CD4-positive, CD25-positive, alpha-beta regulatory T cell (primary cell): ENCODE measurements at regions not wholly inside any gene's neighbourhood (a gene's known extent, or its start where the extent isn't known, plus 50 kb on each side); places are given as distances from the start of the nearest gene placed in this dataset.

Experiments
- ATAC-seq, 2 donors: fragments of 150-1000 bp; cut with Tn5 transposase; one replicate each; pipeline ENCODE4 v1.10.0; 2021; ENCODE audit warnings: low read depth in 2 of 2, moderate number of reproducible peaks in 2 of 2, moderate library complexity in 1 of 2
- DNase-seq, 3 donors: peaks; one replicate each; pipeline versions ENCODE4 v3.0.0 to v3.0.0-alpha.2; 2012 to 2022; ENCODE audit warnings: mixed read lengths in 1 of 3
- H3K27ac ChIP-seq: one replicate; pipeline ENCODE4 v1.7.0; 2013; ENCODE audit warnings: mild to moderate bottlenecking, low read length; ENCODE audit not compliant: insufficient read depth, poor library complexity, severe bottlenecking
- H3K27me3 ChIP-seq: one replicate; pipeline ENCODE4 v1.7.0; 2013; ENCODE audit warnings: low read length; ENCODE audit not compliant: control insufficient read depth, insufficient read depth
- H3K36me3 ChIP-seq: one replicate; pipeline ENCODE4 v1.7.0; 2013; ENCODE audit warnings: mild to moderate bottlenecking, low read length, moderate library complexity; ENCODE audit not compliant: control insufficient read depth, insufficient read depth
- H3K4me1 ChIP-seq: 2 replicates; pipeline ENCODE4 v1.7.0; 2013; ENCODE audit warnings: mild to moderate bottlenecking, low read length; ENCODE audit not compliant: insufficient read depth, control insufficient read depth, poor library complexity, severe bottlenecking
- H3K4me3 ChIP-seq: one replicate; pipeline ENCODE4 v1.7.0; 2013; ENCODE audit warnings: low read depth, mild to moderate bottlenecking, low read length, moderate library complexity
- H3K9me3 ChIP-seq, 2 experiments: 1 replicate in 1 of 2; 2 replicates in 1 of 2; pipeline ENCODE4 v1.7.0; 2013; ENCODE audit warnings: low read length in 2 of 2, mild to moderate bottlenecking in 1 of 2, moderate library complexity in 1 of 2; ENCODE audit not compliant: control insufficient read depth in 2 of 2
- H3K27ac Mint-ChIP-seq, 3 donors: one replicate each; pipeline ENCODE4 v1.8.0; 2020 to 2022; ENCODE audit warnings: mild to moderate bottlenecking in 3 of 3, mixed read lengths in 3 of 3, moderate library complexity in 2 of 3
- H3K27me3 Mint-ChIP-seq: one replicate; pipeline ENCODE4 v1.8.0; 2022; ENCODE audit warnings: mild to moderate bottlenecking, mixed read lengths
- H3K36me3 Mint-ChIP-seq: one replicate; pipeline ENCODE4 v1.8.0; 2020; ENCODE audit warnings: mixed read lengths
- H3K4me1 Mint-ChIP-seq, 4 donors: one replicate each; pipeline ENCODE4 v1.8.0; 2020 to 2022; ENCODE audit warnings: mixed read lengths in 4 of 4, mild to moderate bottlenecking in 1 of 4
- H3K4me3 Mint-ChIP-seq, 4 donors: one replicate each; pipeline ENCODE4 v1.8.0; 2020 to 2022; ENCODE audit warnings: mild to moderate bottlenecking in 4 of 4, mixed read lengths in 4 of 4, moderate library complexity in 3 of 4
- H3K9me3 Mint-ChIP-seq, 7 donors: one replicate each; pipeline ENCODE4 v1.8.0; 2020 to 2022; ENCODE audit warnings: mixed read lengths in 7 of 7, mild to moderate bottlenecking in 3 of 7, moderate library complexity in 2 of 7

GRCh38 chr6:91506509-91506908 is 919.6 kb upstream of the MAP3K7 start:
- Mint-ChIP-seq H3K4me3 (no peak overlapping the region), H3K36me3 (no peaks in the 10 kb centered on the region), H3K27me3 (no peaks in the 10 kb centered on the region), H3K9me3 (peaks cover 0 to 9% (median 3%) of the 10 kb centered on the region in 7 donors), H3K4me1 (no peaks in the 10 kb centered on the region), H3K27ac (no peak overlapping the region)
- Histone ChIP-seq H3K9me3 (no peaks in the 10 kb centered on the region), H3K4me3 (no peak overlapping the region), H3K27me3 (no peaks in the 10 kb centered on the region), H3K36me3 (no peaks in the 10 kb centered on the region), H3K27ac (no peak overlapping the region), H3K4me1 (no peaks in the 10 kb centered on the region)
- ATAC-seq (no peak), DNase-seq (no peak)

- H3K27ac Mint-ChIP-seq, result no peak overlapping the region
- DNase-seq (no peak), ATAC-seq (no peak)
- Histone ChIP-seq H3K4me1 (no peaks in the 10 kb centered on the region), H3K36me3 (no peaks in the 10 kb centered on the region), H3K9me3 (no peaks in the 10 kb centered on the region), H3K27me3 (no peaks in the 10 kb centered on the region), H3K4me3 (no peak overlapping the region), H3K27ac (no peak overlapping the region)
- no peaks in the 10 kb centered on the region for H3K27me3 Mint-ChIP-seq
- H3K9me3 Mint-ChIP-seq, result peaks cover 0 to 9% (median 3%) of the 10 kb centered on the region in 7 donors
- H3K4me3 Mint-ChIP-seq, result no peak overlapping the region
- H3K4me1 Mint-ChIP-seq, result no peaks in the 10 kb centered on the region
- no peaks in the 10 kb centered on the region for H3K36me3 Mint-ChIP-seq
These were observed 918.3 kb upstream of the MAP3K7 start for GRCh38 chr6:91505199-91505598.

DNA sequence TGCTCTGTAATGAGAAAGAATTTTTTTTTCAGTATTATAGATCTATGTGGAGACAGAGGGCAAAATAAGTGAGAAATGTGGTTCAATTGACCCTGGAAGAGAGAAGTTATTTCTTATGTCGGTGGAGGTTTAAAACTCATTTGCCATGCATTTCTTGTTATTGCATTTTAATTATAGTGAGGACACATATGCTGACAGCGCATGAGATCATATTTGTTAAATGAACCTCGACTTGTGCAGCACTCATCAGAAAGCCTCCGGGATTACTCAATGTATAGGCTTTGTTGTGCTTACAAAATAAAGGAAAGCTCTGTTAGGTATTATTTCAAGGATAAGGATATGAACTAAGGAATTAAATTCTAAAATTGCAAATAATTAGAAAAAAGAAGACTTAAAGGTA is 915.1 kb upstream of the MAP3K7 start:
- no peaks in the 10 kb centered on the region for H3K27me3 Mint-ChIP-seq
- Histone ChIP-seq H3K27me3 (no peaks in the 10 kb centered on the region), H3K4me3 (no peak overlapping the region), H3K4me1 (no peaks in the 10 kb centered on the region), H3K27ac (no peak overlapping the region), H3K9me3 (no peaks in the 10 kb centered on the region), H3K36me3 (no peaks in the 10 kb centered on the region)
- H3K4me3 Mint-ChIP-seq, result no peak overlapping the region
- H3K9me3 Mint-ChIP-seq, result peaks cover 0 to 9% (median 6%) of the 10 kb centered on the region in 7 donors
- no peaks in the 10 kb centered on the region for H3K4me1 Mint-ChIP-seq
- no peaks in the 10 kb centered on the region for H3K36me3 Mint-ChIP-seq
- no peak overlapping the region for H3K27ac Mint-ChIP-seq
- DNase-seq (no peak), ATAC-seq (no peak)

GRCh38 chr6:91500689-91501303 is 913.9 kb upstream of the MAP3K7 start:
- Histone ChIP-seq H3K27ac (no peak overlapping the region), H3K36me3 (no peaks in the 10 kb centered on the region), H3K4me3 (no peak overlapping the region), H3K9me3 (no peaks in the 10 kb centered on the region), H3K4me1 (no peaks in the 10 kb centered on the region), H3K27me3 (no peaks in the 10 kb centered on the region)
- peaks cover 0 to 8% (median 5%) of the 10 kb centered on the region in 7 donors for H3K9me3 Mint-ChIP-seq
- no peaks in the 10 kb centered on the region for H3K36me3 Mint-ChIP-seq
- ATAC-seq (no peak), DNase-seq (no peak)
- no peak overlapping the region for H3K27ac Mint-ChIP-seq
- H3K4me3 Mint-ChIP-seq, result no peak overlapping the region
- H3K4me1 Mint-ChIP-seq, result no peaks in the 10 kb centered on the region
- no peaks in the 10 kb centered on the region for H3K27me3 Mint-ChIP-seq

GRCh38 chr6:91498576-91498975 is 911.7 kb upstream of the MAP3K7 start:
- H3K9me3 Mint-ChIP-seq, result peaks cover 0 to 8% (median 4%) of the 10 kb centered on the region in 7 donors

GRCh38 chr6:91497770-91498169 is 910.9 kb upstream of the MAP3K7 start:
- H3K27ac Mint-ChIP-seq, result no peak overlapping the region
- no peaks in the 10 kb centered on the region for H3K4me1 Mint-ChIP-seq
- no peak overlapping the region for H3K27ac ChIP-seq
- H3K36me3 Mint-ChIP-seq, result no peaks in the 10 kb centered on the region
- H3K27me3 ChIP-seq, result no peaks in the 10 kb centered on the region
- H3K9me3 Mint-ChIP-seq, result peaks cover 0 to 8% (median 5%) of the 10 kb centered on the region in 7 donors
- no peak overlapping the region for H3K4me3 Mint-ChIP-seq
- DNase-seq (no peak), ATAC-seq (no peak)
- no peaks in the 10 kb centered on the region for H3K9me3 ChIP-seq
- no peaks in the 10 kb centered on the region for H3K27me3 Mint-ChIP-seq
- no peak overlapping the region for H3K4me3 ChIP-seq
- no peaks in the 10 kb centered on the region for H3K36me3 ChIP-seq
- no peaks in the 10 kb centered on the region for H3K4me1 ChIP-seq

More at GRCh38 chr6:91498576-91498975, 911.7 kb upstream of the MAP3K7 start:
- Mint-ChIP-seq H3K4me3 (no peak overlapping the region), H3K27me3 (no peaks in the 10 kb centered on the region), H3K36me3 (no peaks in the 10 kb centered on the region), H3K4me1 (no peaks in the 10 kb centered on the region), H3K27ac (no peak overlapping the region)
- no peak overlapping the region for H3K4me3 ChIP-seq
- H3K4me1 ChIP-seq, result no peaks in the 10 kb centered on the region
- ATAC-seq (no peak), DNase-seq (no peak)
- H3K27ac ChIP-seq, result no peak overlapping the region
- H3K36me3 ChIP-seq, result no peaks in the 10 kb centered on the region
- no peaks in the 10 kb centered on the region for H3K27me3 ChIP-seq
- no peaks in the 10 kb centered on the region for H3K9me3 ChIP-seq

GRCh38 chr6:91490671-91491301 is 903.9 kb upstream of the MAP3K7 start:
- no peaks in the 10 kb centered on the region for H3K9me3 ChIP-seq
- no peak overlapping the region for H3K4me3 ChIP-seq
- H3K27ac Mint-ChIP-seq, result no peak overlapping the region
- H3K27ac ChIP-seq, result no peak overlapping the region
- peaks cover 0 to 3% (median 0%) of the 10 kb centered on the region in 7 donors for H3K9me3 Mint-ChIP-seq
- no peak for ATAC-seq
- no peak for DNase-seq
- H3K36me3 Mint-ChIP-seq, result no peaks in the 10 kb centered on the region
- no peaks in the 10 kb centered on the region for H3K27me3 ChIP-seq
- H3K4me3 Mint-ChIP-seq, result no peak overlapping the region
- no peaks in the 10 kb centered on the region for H3K4me1 ChIP-seq
- H3K27me3 Mint-ChIP-seq, result no peaks in the 10 kb centered on the region
- H3K36me3 ChIP-seq, result no peaks in the 10 kb centered on the region
- H3K4me1 Mint-ChIP-seq, result no peaks in the 10 kb centered on the region
